ENCODE measurements at regions not wholly inside any gene's neighbourhood (a gene's known extent, or its start where the extent isn't known, plus 50 kb on each side); places are given as distances from the start of the nearest gene placed in this dataset.
A peak's percentile ranks its signal among the peaks of the same experiment; 100 is the strongest.

- 76% methylated on average over 2 of the region's 2 CpGs for WGBS (ENCODE audit: insufficient coverage, low coverage, low lambda C conversion rate, missing lambda C conversion rate)
- Histone ChIP-seq H3K9me3 (no peaks in the 10 kb centered on the region), H3K4me3 (no peak overlapping the region), H3K36me3 (no peaks in the 10 kb centered on the region), H3K27ac (no peak overlapping the region), H3K27me3 (no peaks in the 10 kb centered on the region), H3K4me1 (no peaks in the 10 kb centered on the region)
- intact Hi-C loops (cut with DNase I), result no loop called here
- no peak for TF ChIP-seq POLR2A (IDR thresholded peaks at IDR 0.05)
- TF ChIP-seq, protein P1, sequence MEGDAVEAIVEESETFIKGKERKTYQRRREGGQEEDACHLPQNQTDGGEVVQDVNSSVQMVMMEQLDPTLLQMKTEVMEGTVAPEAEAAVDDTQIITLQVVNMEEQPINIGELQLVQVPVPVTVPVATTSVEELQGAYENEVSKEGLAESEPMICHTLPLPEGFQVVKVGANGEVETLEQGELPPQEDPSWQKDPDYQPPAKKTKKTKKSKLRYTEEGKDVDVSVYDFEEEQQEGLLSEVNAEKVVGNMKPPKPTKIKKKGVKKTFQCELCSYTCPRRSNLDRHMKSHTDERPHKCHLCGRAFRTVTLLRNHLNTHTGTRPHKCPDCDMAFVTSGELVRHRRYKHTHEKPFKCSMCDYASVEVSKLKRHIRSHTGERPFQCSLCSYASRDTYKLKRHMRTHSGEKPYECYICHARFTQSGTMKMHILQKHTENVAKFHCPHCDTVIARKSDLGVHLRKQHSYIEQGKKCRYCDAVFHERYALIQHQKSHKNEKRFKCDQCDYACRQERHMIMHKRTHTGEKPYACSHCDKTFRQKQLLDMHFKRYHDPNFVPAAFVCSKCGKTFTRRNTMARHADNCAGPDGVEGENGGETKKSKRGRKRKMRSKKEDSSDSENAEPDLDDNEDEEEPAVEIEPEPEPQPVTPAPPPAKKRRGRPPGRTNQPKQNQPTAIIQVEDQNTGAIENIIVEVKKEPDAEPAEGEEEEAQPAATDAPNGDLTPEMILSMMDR (IDR thresholded peaks at IDR 0.05), result no peak
- ATAC-seq (no peak), DNase-seq (no peak)
Measured at GRCh38 chr2:198325359-198325758, 521.0 kb downstream of the PLCL1 start.

DNA sequence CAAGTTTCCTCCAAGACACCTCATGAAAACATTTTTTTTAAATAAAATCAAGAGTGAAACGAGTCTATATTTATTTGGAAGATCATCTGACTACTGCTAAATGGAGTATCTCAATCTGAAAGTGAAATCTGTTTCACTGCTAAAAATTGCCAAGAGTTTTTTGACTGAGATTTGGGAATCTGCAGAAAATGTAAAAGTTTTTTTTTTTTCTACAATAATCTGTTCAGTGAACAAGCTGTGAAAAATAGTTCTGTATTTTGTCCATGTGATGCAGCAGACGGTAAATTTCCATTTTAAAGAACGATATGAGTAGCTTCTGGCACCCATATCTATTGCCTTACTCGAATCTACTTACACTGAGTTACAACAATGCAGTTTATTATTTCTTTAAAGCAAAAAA, 519.7 kb downstream of the PLCL1 start:
- no peaks in the 10 kb centered on the region for H3K9me3 ChIP-seq
- ATAC-seq (no peak), DNase-seq (no peak)
- peaks cover 0 to 3% of the 10 kb centered on the region in 2 donors for H3K27me3 ChIP-seq
- H3K27ac ChIP-seq, result no peak overlapping the region
- H3K36me3 ChIP-seq, result no peaks in the 10 kb centered on the region
- 49% methylated on average over 4 of the region's 4 CpGs for WGBS (ENCODE audit: insufficient coverage, low coverage, low lambda C conversion rate, missing lambda C conversion rate)
- no peaks in the 10 kb centered on the region for H3K4me1 ChIP-seq
- no peak overlapping the region for H3K4me3 ChIP-seq
- intact Hi-C loops (cut with DNase I), result no loop called here
- TF ChIP-seq, protein P1 (IDR thresholded peaks at IDR 0.05), result no peak
- TF ChIP-seq POLR2A (IDR thresholded peaks at IDR 0.05), result no peak

GRCh38 chr2:198322275-198322674, 517.9 kb downstream of the PLCL1 start:
- Histone ChIP-seq H3K4me1 (no peaks in the 10 kb centered on the region), H3K27ac (no peak overlapping the region), H3K4me3 (no peak overlapping the region), H3K27me3 (peaks cover 0 to 3% of the 10 kb centered on the region in 2 donors), H3K36me3 (no peaks in the 10 kb centered on the region), H3K9me3 (no peaks in the 10 kb centered on the region)
- WGBS (ENCODE audit: insufficient coverage, low coverage, low lambda C conversion rate, missing lambda C conversion rate), result 53% methylated on average over 8 of the region's 8 CpGs
- intact Hi-C loops (cut with DNase I), result no loop called here
- ATAC-seq (no peak), DNase-seq (no peak)
- no peak for TF ChIP-seq POLR2A (IDR thresholded peaks at IDR 0.05)
- TF ChIP-seq, protein P1 (IDR thresholded peaks at IDR 0.05), result peak in 2 of 4 donors; percentile 20 to 21

GRCh38 chr2:198321522-198322088, 517.2 kb downstream of the PLCL1 start:
- peaks cover 0 to 3% of the 10 kb centered on the region in 2 donors for H3K27me3 ChIP-seq
- no peaks in the 10 kb centered on the region for H3K4me1 ChIP-seq
- 49% methylated on average over 2 of the region's 4 CpGs for WGBS (ENCODE audit: insufficient coverage, low coverage, low lambda C conversion rate, missing lambda C conversion rate)
- intact Hi-C loops (cut with DNase I), result no loop called here
- H3K9me3 ChIP-seq, result no peaks in the 10 kb centered on the region
- H3K4me3 ChIP-seq, result no peak overlapping the region
- H3K27ac ChIP-seq, result no peak overlapping the region
- TF ChIP-seq, protein P1 (IDR thresholded peaks at IDR 0.05), result no peak
- TF ChIP-seq POLR2A (IDR thresholded peaks at IDR 0.05), result no peak
- no peak for ATAC-seq
- no peak for DNase-seq
- H3K36me3 ChIP-seq, result no peaks in the 10 kb centered on the region
